HG03103 (cell line): ENCODE measurements at regions not wholly inside any gene's neighbourhood (a gene's known extent, or its start where the extent isn't known, plus 50 kb on each side); places are given as distances from the start of the nearest gene placed in this dataset.

Experiments used
- ATAC-seq: cut with Tn5 transposase; IDR thresholded peaks from one replicate; pipeline ENCODE4 v1.9.1; 2021; ENCODE audit warnings: low read depth; ENCODE audit not compliant: unreplicated experiment

DNA sequence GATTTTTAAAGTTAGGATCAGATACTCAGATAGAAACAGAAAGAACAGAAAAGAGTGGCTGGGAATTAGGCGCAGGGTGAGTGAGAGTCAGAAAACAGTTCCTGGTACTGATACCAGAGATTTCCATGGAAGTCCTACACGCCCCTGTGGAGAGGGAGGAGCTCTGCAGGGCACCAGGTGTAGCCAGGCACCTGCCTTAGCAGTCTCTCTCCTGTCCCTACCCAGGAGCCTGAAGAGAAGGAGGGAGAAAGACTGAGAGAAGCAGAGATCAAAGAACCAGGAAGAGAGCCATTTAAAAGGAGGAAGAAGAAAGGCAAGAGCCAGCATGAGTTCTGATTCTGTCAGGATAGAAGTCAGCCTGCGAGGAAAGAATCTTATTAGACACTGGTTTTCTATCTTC is 65.0 kb downstream of the CBLN1 start:
- no peak for ATAC-seq

DNA sequence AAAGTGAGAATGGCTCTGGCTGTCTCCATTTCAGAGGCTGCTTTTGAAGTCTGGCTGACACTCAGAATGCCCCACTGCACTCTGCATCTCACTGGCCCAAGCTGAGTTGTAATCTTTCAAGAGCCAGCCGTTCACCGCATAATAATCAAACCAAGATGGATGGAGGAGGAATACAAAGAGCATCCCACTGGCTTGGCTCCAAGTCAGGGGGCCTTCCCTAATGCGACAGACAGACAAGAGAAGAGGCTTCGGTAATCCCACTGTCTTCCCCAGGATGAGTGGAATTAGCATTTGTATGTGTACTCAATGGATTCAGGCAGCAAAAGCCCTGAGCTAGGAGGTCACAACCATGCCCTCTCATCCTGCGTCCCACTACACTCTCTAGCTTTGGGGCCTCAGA is 68.0 kb downstream of the CBLN1 start:
- no peak for ATAC-seq

DNA sequence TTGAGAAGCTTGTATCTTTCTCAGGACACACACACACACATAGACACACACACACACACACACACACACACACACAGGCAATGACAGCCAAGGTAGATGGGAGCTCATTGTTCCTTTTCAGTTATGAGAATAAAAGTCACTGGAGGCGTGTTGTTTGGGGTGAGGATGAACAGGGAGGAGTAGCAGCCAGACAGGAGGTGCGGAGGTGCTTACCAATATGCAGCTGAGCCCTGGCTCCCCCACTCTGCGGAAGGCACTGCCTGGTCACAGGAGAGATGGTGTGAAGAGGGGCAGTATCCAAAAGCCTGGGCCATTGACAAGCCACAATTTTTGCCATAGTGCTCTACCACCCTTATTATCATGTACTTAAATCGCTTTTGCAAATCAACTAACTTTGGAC is 77.4 kb downstream of the CBLN1 start:
- ATAC-seq, result no peak

DNA sequence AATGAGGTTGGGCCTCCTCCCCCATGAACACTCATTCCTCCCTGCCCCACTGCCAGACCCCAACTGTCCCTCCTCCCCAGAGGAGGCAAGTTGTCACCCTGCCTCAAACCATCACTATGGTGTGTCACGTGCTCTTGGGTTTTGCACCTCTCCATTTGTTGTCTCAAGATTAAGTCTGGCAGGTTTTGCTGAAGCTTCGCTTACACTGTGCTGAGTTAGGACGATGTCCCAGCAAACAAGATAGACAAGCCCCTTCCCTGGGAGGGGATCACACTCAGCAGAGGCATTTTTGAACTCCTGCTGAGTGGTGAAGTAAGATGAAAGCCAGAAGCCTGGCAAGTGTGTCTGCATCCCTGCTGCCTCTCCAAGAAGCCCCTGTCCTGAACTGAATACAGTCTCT is 78.3 kb downstream of the CBLN1 start:
- no peak for ATAC-seq

DNA sequence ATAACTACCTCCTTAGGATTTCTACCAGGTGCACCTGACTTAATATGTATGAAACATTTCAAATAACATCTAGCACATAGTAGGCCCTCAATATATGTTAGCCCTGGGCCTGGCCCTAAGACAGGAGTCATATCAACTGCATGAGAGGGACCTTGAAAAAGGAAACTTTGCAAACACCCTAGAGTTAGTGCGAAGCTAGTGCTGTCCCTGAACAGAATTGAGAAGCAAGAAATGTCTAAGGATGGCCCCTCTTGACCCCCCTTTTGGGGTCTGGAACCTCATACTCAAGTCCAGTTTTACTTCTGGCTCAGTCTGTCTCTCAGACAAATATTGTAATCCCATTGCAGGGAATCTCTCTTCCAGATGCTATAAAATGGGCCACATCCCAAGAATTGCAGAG is 80.5 kb downstream of the CBLN1 start:
- ATAC-seq, result no peak

DNA sequence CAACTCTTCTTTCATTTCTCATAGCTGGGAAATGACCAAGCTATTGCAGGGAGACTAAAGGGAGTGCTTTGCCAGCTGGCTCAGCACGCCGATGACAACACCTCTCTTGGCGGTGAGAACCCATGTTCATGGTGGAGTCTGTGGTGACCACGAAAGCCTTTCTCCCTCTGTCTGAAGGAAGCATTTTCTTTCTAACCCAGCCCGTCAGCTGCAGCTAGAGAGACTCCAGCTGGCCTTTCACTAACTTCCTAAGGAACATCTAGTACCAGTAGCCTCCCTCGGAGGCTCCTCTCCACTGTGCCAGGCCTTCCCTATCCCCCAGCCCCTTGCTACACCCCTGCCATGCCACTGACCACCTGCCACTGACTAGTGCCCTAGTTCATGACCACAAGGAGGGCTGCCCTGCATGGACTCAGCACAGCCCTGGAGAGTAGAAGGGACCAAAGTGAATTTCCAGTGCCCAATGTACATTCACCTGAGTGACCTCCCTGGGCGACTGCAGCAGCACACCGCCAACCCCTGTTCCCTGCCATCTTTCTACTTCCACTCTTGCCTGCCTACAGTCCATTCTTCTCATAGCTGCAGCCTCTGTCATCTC is 81.3 kb downstream of the CBLN1 start:
- ATAC-seq, result no peak

DNA sequence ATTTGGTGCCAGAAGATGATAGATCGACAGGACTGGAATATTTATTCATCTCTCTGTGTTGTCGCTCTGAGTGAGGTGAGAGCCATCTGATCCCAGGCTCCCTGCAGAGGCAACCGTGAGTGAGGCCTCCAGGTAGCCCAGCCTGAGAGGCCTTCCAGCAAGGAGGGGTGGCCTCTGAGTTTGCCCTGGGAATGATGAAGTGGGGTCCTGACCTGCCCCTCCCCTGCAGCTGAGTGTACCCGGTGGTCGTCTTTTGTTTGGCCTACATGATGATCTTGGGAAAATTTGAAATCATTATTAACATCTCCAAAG is 86.4 kb downstream of the CBLN1 start:
- no peak for ATAC-seq

DNA sequence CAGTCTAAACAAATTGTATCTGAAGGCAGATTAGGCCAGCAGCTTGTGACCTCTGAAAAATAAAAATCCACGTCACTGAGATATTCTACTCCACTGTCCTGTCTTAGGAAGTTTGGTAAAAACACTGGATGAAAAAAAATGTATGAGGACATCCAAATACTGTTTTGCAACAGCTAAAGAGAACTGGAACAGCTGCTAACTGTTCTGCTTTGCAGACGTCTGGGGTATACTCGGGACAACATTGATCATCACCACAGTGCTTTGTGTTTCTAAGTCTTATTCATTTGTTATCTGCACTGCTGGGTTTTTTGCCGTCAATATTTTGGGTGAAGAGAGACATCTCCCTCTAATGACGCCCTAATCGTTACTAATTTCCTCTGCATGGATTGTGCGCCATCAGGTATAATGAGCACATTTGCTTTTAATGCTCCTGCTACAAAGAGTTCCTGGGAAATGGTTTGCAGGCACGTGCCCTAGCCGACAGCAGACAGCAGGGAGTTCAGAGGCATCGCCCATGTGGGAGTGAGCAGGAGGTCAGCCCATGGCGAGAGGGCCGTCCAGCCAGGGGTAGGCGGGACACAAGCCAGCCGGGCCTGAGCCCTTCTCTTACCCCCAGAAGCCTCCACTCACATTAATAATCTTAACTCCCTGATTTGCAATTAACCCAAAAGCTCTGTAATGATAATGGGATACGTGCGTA is 87.0 kb downstream of the CBLN1 start:
- ATAC-seq, result no peak

DNA sequence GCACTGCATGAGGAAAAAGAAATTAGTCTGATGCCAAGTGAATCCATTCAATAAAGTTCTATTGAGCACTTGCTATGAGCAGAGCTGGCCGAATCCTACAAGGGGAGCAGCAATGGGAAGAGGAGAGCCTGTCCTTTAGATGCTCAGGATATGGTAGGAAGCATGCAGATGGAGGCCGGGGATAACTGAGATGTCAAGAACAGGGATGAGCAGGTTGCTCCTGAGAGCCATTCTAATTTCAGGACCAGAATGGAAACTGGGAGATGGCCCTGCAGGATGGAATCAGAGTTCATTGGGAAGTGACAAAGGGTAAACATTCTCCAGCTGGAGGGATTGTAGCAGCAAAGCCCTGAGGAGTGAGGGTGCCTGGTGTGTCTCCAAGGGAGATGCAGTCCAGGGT is 88.0 kb downstream of the CBLN1 start:
- ATAC-seq, result no peak

DNA sequence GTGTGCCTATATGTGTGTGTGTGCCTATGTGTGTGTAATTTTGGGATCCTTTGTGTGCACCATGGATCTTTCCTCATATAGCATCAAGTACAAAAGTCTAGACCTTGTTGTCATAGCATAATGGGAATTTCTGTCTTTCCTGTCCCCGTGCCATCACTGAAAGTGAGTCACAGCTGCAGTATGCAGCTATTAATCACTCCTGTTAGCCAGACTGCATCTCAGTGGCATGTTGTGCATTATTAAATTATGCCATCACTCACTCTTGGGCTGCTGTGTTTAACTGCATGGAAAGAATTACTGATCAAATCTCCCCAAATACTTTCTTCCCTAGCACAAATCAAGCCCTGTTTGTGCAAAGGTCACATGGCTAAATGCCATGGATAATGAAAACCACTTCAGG is 92.4 kb downstream of the CBLN1 start:
- no peak for ATAC-seq

DNA sequence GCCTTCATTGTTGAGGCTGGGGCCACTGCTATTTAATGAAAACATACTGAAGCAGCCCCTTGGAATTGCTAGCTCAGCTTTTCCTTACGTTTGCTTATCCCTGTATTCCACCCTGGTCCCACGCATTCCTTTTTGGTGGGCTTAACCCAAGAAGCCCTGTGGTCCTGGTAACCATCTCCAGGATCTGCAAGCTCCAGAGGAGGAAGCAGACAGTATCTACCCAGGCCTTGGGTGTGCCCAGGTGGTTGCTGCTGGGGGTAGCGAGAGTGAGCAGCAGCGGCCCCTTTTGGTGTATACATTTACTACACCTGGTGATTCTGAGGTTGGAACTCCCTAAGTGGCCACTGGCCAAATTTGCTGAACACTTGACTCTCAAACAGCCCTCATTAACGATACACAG is 97.7 kb downstream of the CBLN1 start:
- no peak for ATAC-seq

DNA sequence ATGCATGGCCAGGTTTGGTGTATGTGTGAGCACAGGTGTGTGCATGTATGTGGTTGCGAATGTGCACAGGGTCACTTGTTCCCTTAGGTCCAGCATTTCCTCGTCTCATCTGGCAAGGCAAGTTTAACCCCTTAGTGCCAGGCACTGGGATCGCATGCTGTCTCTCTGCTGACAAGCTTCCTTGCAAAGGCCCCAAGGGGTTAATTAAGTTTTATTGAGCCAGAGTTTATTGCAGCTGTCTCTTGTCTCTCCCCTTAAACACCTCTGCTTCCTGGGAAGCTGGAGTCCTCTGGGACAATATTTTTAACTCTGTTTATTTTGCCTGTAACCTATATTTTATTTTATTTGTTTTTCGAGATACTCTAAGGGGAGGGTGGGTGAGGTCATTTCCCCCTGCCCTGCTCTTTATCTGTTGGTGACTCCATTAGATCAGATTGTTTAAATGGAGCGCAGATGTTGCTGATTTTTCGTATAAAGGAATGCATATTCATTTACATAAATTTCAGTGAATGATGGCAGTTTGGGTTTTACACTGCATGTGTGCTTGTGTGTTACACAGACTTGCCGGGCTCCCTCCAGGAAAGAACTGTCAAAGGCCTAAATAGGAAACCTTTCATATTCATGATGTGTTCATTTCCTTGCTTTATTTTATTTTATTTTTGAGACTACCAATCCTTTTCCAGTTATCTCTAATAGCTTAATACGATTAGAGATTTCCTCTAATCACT is 99.7 kb downstream of the CBLN1 start:
- ATAC-seq, result no peak

DNA sequence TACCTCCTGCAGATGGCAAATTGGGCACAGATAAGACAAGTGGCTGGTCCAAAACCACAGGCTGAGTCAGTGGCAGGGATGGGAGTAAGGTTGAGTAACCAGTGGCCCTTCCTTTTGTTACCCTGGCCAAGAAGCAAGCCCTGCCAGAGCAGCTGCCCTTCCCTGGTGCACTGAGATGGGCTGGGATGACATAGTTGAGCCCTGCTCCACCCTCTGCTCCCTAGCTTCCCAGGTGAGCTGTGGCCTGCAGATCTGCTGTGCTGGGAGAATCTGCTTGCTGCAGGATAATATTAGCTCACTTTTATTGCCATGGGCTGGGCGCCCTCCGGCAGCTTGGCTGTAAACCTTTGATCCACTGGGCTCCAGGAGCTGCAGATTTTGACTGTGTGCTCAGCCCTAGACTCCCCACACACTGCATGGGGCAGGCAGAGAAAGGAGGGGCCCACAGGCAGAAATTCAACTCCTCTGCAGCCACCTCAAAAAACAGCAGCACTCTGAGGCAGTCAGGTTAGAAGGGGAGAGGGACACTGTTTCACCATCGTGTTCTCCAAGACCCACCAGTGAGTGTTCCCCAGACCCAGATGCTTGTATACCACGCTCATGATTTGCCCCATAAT is 101.8 kb downstream of the CBLN1 start:
- ATAC-seq, result no peak

DNA sequence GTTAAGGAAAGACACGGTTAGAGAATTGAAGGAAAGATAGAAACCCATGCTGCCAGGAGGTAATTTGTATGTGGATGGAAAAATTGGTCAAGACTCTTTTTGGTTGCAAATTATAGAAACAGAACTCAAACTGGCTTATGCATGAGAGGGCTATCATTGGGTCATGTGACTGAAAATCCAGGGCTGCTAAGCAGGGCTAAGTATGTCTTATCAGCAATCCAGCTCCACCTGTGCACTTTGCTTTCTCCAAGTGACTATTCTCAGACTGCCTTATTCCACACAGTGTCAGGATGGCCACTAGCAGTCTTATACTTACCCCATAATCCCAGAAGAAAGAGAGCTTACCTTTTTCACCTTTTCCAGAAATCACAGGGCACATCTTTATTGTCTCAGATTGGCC is 113.5 kb downstream of the CBLN1 start:
- no peak for ATAC-seq

DNA sequence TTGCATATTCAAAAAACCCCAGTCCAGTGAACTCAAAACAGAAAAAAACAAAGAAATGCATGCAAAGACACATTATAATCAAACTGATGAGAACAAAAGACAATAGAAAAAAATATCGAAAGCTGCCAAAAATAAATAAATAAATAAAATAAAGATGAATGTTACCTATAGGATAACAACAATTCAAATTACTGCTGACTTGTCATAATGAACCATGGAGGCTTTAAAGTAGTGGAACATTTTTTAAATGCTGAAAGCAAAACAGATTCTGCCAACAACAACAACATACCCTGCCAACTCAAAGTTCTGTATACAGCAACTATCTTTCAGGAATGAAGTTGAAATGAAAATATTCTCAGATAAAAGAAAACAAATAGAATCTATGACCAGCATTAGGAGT is 116.6 kb downstream of the CBLN1 start:
- ATAC-seq, result no peak

DNA sequence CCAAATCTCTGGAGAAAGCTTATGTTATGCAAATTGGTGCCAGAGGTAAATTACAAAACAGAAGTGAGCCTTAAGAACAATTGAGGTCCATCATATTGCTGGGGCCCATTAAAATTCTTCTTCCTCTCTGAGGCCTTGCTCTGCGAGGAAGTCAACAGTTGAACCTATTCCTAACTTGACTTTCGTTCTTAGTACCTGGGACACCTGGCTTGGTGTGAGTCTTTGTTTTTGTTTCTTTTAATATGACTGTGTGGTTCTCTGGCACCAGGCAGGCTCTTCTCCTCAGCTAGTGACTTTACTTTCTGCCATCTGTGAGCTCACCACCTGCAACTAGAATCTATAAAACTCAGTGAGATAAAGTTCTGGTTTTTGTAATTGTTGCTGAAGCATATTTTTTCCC is 120.4 kb downstream of the CBLN1 start:
- ATAC-seq, result no peak

DNA sequence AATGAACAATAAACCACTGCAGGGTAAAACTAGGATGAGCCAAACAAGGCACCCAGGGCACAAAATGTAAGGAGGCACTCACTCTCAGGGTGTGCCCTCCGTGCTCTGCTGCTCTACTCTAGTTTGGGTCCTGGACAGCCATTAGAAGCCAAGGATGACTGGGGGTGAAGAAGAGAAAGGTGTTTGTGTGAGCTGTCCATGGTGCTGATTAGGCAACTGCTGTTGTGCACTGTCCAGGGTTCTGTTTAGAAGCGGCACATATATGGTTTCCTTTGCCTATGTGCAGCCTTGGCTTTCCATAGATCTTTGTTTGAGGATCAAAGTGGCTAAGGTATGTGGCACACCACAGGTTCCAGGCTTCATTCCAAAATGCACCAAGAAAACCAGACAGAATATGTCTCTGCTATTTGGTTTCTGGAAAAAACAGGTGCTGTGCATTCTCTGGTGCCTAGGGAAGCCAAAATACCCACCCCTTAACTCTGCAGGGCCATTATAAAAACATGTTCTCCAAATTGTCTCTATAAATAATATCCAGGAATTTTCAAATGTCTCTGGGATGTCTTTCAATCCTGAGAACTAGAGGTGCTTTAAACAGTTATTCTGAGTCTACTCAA is 123.5 kb downstream of the CBLN1 start:
- ATAC-seq, result no peak

DNA sequence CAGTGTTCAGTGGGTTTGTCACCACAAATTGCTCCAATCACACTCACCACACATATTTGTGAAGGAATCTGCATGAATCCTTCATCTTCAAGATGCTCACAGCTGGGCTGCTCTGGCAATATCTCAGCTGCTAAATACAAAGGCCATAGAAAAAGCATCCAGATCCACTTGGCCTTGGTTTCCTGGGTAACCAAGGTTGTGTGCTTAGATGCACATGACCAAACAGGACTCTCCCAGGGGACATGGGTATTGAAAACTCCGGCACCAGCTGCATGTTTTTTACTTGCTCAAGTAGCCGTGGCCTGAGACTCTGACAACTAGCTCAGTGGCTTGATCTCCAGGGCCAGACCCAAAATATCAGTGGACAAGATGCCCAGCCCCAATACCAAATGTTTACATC is 131.3 kb downstream of the CBLN1 start:
- ATAC-seq, result no peak

DNA sequence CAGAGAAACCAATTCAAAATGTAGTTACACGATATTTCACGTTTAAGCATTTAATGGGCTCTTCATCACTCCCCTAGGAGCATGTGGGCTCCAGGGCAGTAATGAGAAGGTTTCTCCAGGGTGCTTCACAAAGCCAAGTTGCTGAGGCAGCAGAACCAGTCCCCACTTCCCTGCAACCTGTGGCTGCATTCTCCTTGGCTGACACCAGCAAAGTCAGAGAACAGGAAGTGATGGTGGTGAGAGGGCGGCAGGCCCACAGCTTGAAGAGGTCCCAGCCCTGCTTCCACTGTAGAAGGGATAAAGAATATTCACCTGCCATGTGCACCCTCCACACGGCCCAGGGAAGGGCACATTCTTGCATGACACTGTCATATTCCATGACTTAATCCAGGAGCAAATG is 133.2 kb downstream of the CBLN1 start:
- ATAC-seq, result no peak

DNA sequence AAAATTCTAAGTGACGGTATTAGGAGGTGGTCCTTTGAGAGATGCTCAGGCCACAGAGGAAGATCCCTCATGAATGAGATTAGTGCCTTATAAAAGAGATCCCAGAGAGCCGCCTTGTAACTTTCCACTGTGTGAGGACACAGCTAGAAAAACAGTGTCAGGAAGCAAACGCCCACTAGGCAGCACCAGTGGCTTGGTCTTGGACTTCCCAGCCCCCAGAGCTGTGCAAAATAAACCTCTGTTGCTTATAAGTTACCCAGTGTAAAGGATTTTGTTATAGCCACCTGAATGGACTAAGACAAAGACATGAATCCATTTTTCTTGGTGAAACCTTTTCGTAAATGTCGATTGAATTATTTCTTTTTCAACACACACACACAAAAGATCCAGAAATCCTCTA is 141.0 kb downstream of the CBLN1 start:
- ATAC-seq, result no peak

DNA sequence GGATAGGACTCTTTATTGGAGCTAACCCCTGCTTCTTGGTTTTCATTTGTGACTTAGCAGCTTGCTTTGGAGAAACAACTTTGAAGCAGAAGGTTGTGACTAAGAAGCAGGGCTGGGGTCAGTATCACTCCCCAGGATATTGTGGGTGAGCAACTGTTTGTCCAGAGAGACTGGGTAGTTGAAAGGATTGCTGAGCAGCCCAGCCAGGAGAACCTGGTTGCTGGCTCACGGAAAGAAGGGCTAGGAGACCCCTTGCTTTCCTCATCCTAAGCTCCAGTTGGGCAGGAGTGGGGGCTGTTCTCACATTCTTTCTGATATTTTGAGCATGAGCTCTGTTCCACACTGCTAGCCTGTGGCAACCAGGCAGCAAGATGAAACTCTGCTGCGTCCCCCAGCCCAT is 151.2 kb downstream of the CBLN1 start:
- no peak for ATAC-seq
